Esophagus squamous epithelium (tissue), 5 donors: ENCODE measurements at regions not wholly inside any gene's neighbourhood (a gene's known extent, or its start where the extent isn't known, plus 50 kb on each side); places are given as distances from the start of the nearest gene placed in this dataset.
A peak's percentile ranks its signal among the peaks of the same experiment; 100 is the strongest.

ENCODE experiments used
- DNase-seq: peaks from one replicate; lab custom pipeline; 2025; lab: John Stamatoyannopoulos, UW
- H3K27ac ChIP-seq, 4 donors: fragments of 200-600 bp; sonication (generic); one replicate each; pipeline ENCODE4 v1.5.1; 2016 to 2019; ENCODE audit warnings: mild to moderate bottlenecking in 1 of 4
- H3K27me3 ChIP-seq, 4 donors: fragments of 200-600 bp; sonication (generic); 1 replicate in 3 of 4; 2 replicates in 1 of 4; pipeline versions ENCODE4 v1.5.1 to v1.6.0; 2017 to 2021; ENCODE audit warnings: antibody characterized with exemption in 1 of 4
- H3K36me3 ChIP-seq, 3 donors: fragments of 200-600 bp; sonication (generic); one replicate each; pipeline ENCODE4 v1.5.1; 2016 to 2019
- H3K4me1 ChIP-seq, 3 donors: fragments of 200-600 bp; sonication (generic); one replicate each; pipeline ENCODE4 v1.5.1; 2017 to 2019
- H3K4me3 ChIP-seq, 4 donors: fragments of 200-600 bp; sonication (generic); 1 replicate in 3 of 4; 2 replicates in 1 of 4; pipeline ENCODE4 v1.5.1; 2016 to 2019; ENCODE audit warnings: mild to moderate bottlenecking in 2 of 4, moderate library complexity in 1 of 4
- H3K9me3 ChIP-seq, 3 donors: fragments of 200-600 bp; sonication (generic); one replicate each; pipeline ENCODE4 v1.5.1; 2016 to 2019
- CTCF ChIP-seq, 6 experiments: fragments of 450-650 bp in 4 of 6; fragments of 200-600 bp in 2 of 6; sonication (generic) in 2 of 6; IDR thresholded peaks; one replicate each; pipeline ENCODE4 v1.5.1; 2016 to 2019; ENCODE audit warnings: antibody characterized with exemption in 6 of 6, mild to moderate bottlenecking in 4 of 6, moderate library complexity in 4 of 6
- POLR2A ChIP-seq, 4 donors: fragments of 450-650 bp; IDR thresholded peaks; one replicate each; pipeline ENCODE4 v1.6.1; 2017; ENCODE audit warnings: antibody characterized with exemption in 4 of 4, mild to moderate bottlenecking in 4 of 4, moderate library complexity in 3 of 4
- WGBS, 2 donors: methylation state at CpG; one replicate each; pipeline ENCODE4 v1.1.5; 2018; 5-methylcytosine and 5-hydroxymethylcytosine counted together
- intact Hi-C: fragments of 100-400 bp; cut with DNase I; formaldehyde crosslinking; loops from one replicate; pipeline ENCODE4 v1.15.0; 2022
- donor health status: DM: yes; HTN: yes; CAD: no.

GRCh38 chr5:74289238-74289637 lies 351.3 kb downstream of the ENC1 start:
- Histone ChIP-seq H3K4me1 (peaks cover 0 to 33% (median 9%) of the 10 kb centered on the region in 3 donors), H3K4me3 (no peak overlapping the region), H3K9me3 (no peaks in the 10 kb centered on the region), H3K27ac (peak overlapping the region; percentile 4 to 82 (median 70)), H3K27me3 (no peaks in the 10 kb centered on the region), H3K36me3 (no peaks in the 10 kb centered on the region)
- DNase-seq, result no peak
- no peak for TF ChIP-seq POLR2A (IDR thresholded peaks at IDR 0.05)
- no peak for TF ChIP-seq CTCF (IDR thresholded peaks at IDR 0.05)
- 41 to 49% methylated on average over 4 of the region's 4 CpGs for WGBS, 2 donors
- intact Hi-C loops, result no loop called here

- no peak for DNase-seq
- Histone ChIP-seq H3K9me3 (no peaks in the 10 kb centered on the region), H3K4me1 (peaks cover 0 to 27% (median 7%) of the 10 kb centered on the region in 3 donors), H3K4me3 (no peak overlapping the region), H3K36me3 (no peaks in the 10 kb centered on the region), H3K27ac (peak overlapping the region in 2 of 4 donors; percentile 77 to 82), H3K27me3 (no peaks in the 10 kb centered on the region)
- TF ChIP-seq CTCF (IDR thresholded peaks at IDR 0.05), result no peak
- no peak for TF ChIP-seq POLR2A (IDR thresholded peaks at IDR 0.05)
- WGBS, 2 donors, result 31 to 35% methylated on average over 3 of the region's 3 CpGs
- intact Hi-C loops, result no loop called here
These were observed 351.9 kb downstream of the ENC1 start for GRCh38 chr5:74288448-74289108.

- no peaks in the 10 kb centered on the region for H3K36me3 ChIP-seq
- no peak overlapping the region for H3K4me3 ChIP-seq
- 71 to 73% methylated on average over 4 of the region's 4 CpGs for WGBS, 2 donors
- H3K27ac ChIP-seq, result peak overlapping the region in 3 of 4 donors; percentile 17 to 73 (median 57)
- no peaks in the 10 kb centered on the region for H3K9me3 ChIP-seq
- H3K4me1 ChIP-seq, result peaks cover 0 to 23% (median 7%) of the 10 kb centered on the region in 3 donors
- H3K27me3 ChIP-seq, result no peaks in the 10 kb centered on the region
- intact Hi-C loops, result no loop called here
- DNase-seq, result no peak
- no peak for TF ChIP-seq POLR2A (IDR thresholded peaks at IDR 0.05)
- no peak for TF ChIP-seq CTCF (IDR thresholded peaks at IDR 0.05)
These were observed 352.5 kb downstream of the ENC1 start for GRCh38 chr5:74288038-74288437.

- Histone ChIP-seq H3K36me3 (no peaks in the 10 kb centered on the region), H3K9me3 (no peaks in the 10 kb centered on the region), H3K27ac (peak overlapping the region in 2 of 4 donors; percentile 57 to 73), H3K27me3 (no peaks in the 10 kb centered on the region), H3K4me1 (peaks cover 0 to 13% (median 7%) of the 10 kb centered on the region in 3 donors), H3K4me3 (no peak overlapping the region)
- no peak for DNase-seq
- TF ChIP-seq POLR2A (IDR thresholded peaks at IDR 0.05), result no peak
- TF ChIP-seq CTCF (IDR thresholded peaks at IDR 0.05), result no peak
- intact Hi-C loops, result no loop called here
- 51 to 54% methylated on average over 3 of the region's 3 CpGs for WGBS, 2 donors
These were observed 353.5 kb downstream of the ENC1 start for GRCh38 chr5:74286734-74287695.
